H1 (cell line): ENCODE measurements at regions not wholly inside any gene's neighbourhood (a gene's known extent, or its start where the extent isn't known, plus 50 kb on each side); places are given as distances from the start of the nearest gene placed in this dataset.

Experiments used
- CTCF ChIA-PET: fragments of 300-600 bp; sonication (Branson Sonifier 250); formaldehyde crosslinking; loops from one replicate; lab custom pipeline; 2021; ENCODE audit not compliant: partially characterized antibody; lab: Charles Lee
- POLR2A ChIA-PET: fragments of 300-600 bp; sonication (Branson Sonifier 250); formaldehyde crosslinking; loops from one replicate; lab custom pipeline; 2021; ENCODE audit warnings: inconsistent platforms; ENCODE audit not compliant: partially characterized antibody; lab: Charles Lee
- DNase-seq, 2 experiments: peaks; one replicate each; pipeline versions ENCODE4 v3.0.0 to v3.0.0-alpha.2; 2010 to 2022; ENCODE audit warnings: low spot score in 2 of 2, low read depth in 1 of 2, mixed read lengths in 1 of 2
- FAIRE-seq: peaks from 2 replicates; lab custom pipeline; 2011; peaks lifted over from hg19 to GRCh38; lab: Jason Lieb, UNC
- H2AFZ ChIP-seq: 2 replicates; pipeline ENCODE4 v1.8.1; 2012; ENCODE audit warnings: low read length, inconsistent platforms
- H2AK5ac ChIP-seq: 2 replicates; pipeline ENCODE4 v1.6.1; 2013; ENCODE audit warnings: low read depth, low read length
- H2BK120ac ChIP-seq: replicated peaks from 2 replicates; pipeline ENCODE3; 2013; ENCODE audit warnings: low read depth, low read length, inconsistent platforms
- H2BK12ac ChIP-seq: 2 replicates; pipeline ENCODE4 v1.6.1; 2013; ENCODE audit warnings: low read depth, low read length
- H2BK15ac ChIP-seq: 2 replicates; pipeline ENCODE4 v1.6.1; 2013; ENCODE audit warnings: low read length
- H2BK20ac ChIP-seq: 2 replicates; pipeline ENCODE4 v1.6.1; 2013; ENCODE audit warnings: low read length
- H2BK5ac ChIP-seq: 2 replicates; pipeline ENCODE4 v1.6.1; 2013; ENCODE audit warnings: low read depth, low read length
- H3K14ac ChIP-seq: 2 replicates; pipeline ENCODE4 v1.6.1; 2013; ENCODE audit warnings: inconsistent platforms; ENCODE audit not compliant: insufficient read length
- H3K18ac ChIP-seq: 2 replicates; pipeline ENCODE4 v1.6.1; 2013; ENCODE audit warnings: low read length; ENCODE audit errors: extremely low read depth
- H3K23ac ChIP-seq: 2 replicates; pipeline ENCODE4 v1.6.1; 2013; ENCODE audit warnings: inconsistent platforms; ENCODE audit not compliant: insufficient read length
- H3K23me2 ChIP-seq: 2 replicates; pipeline ENCODE4 v1.6.1; 2013; ENCODE audit warnings: low read depth, low read length
- H3K27ac ChIP-seq: 2 replicates; pipeline ENCODE4 v1.6.1; 2011; ENCODE audit warnings: low read depth, low read length, inconsistent platforms
- H3K27me3 ChIP-seq, 4 experiments: replicated peaks in 1 of 4; 1 replicate in 1 of 4; 2 replicates in 3 of 4; pipeline versions ENCODE4 v1.6.1 to v1.8.1; 2011 to 2013; ENCODE audit warnings: low read length in 3 of 4, mild to moderate bottlenecking in 3 of 4, inconsistent platforms in 2 of 4, mixed read lengths in 2 of 4, moderate library complexity in 1 of 4; ENCODE audit not compliant: control insufficient read depth in 3 of 4, insufficient read depth in 3 of 4; ENCODE audit errors: extremely low read depth in 1 of 4
- H3K36me3 ChIP-seq, 4 experiments: 2 replicates each; pipeline versions ENCODE4 v1.6.1 to v1.8.1; 2011 to 2013; ENCODE audit warnings: mild to moderate bottlenecking in 4 of 4, low read length in 3 of 4, moderate library complexity in 2 of 4, control low read depth in 1 of 4, inconsistent platforms in 1 of 4; ENCODE audit not compliant: insufficient read depth in 4 of 4, control insufficient read depth in 2 of 4
- H3K4ac ChIP-seq: replicated peaks from 2 replicates; pipeline ENCODE3; 2013; ENCODE audit warnings: low read length, low read depth, mixed read lengths, inconsistent platforms; ENCODE audit not compliant: insufficient read length
- H3K4me1 ChIP-seq, 4 experiments: replicated peaks in 1 of 4; 1 replicate in 1 of 4; 2 replicates in 3 of 4; pipeline versions ENCODE4 v1.6.1 to v1.8.1; 2011 to 2013; ENCODE audit warnings: low read length in 3 of 4, inconsistent platforms in 2 of 4, mixed read lengths in 1 of 4; ENCODE audit not compliant: insufficient read depth in 4 of 4, control insufficient read depth in 3 of 4
- H3K4me2 ChIP-seq, 2 experiments: 2 replicates each; pipeline versions ENCODE4 v1.6.1 to v1.8.1; 2011 to 2013; ENCODE audit warnings: low read depth in 2 of 2, low read length in 2 of 2, control low read depth in 1 of 2, inconsistent platforms in 1 of 2, mild to moderate bottlenecking in 1 of 2; ENCODE audit not compliant: insufficient read depth in 1 of 2
- H3K4me3 ChIP-seq, 4 experiments: fragments of 200-600, 300-600 bp in 1 of 4; sonication (generic), shearing (Covaris generic), sonication (Bioruptor Twin) in 1 of 4; 2 replicates each; pipeline versions ENCODE4 v1.5.1 to v1.8.1; 2011 to 2016; ENCODE audit warnings: low read length in 4 of 4, low read depth in 3 of 4, control low read depth in 2 of 4, inconsistent platforms in 2 of 4, mild to moderate bottlenecking in 2 of 4, mixed read lengths in 1 of 4, moderate library complexity in 1 of 4; ENCODE audit not compliant: insufficient read depth in 2 of 4; ENCODE audit errors: extremely low read depth in 1 of 4
- H3K56ac ChIP-seq: replicated peaks from 2 replicates; pipeline ENCODE3; 2013; ENCODE audit warnings: low read depth, mild to moderate bottlenecking, mixed read lengths, low read length, inconsistent platforms; ENCODE audit not compliant: insufficient read length
- H3K79me1 ChIP-seq: 2 replicates; pipeline ENCODE4 v1.6.1; 2013; ENCODE audit warnings: low read depth, low read length, control low read depth
- H3K79me2 ChIP-seq, 2 experiments: 2 replicates each; pipeline versions ENCODE4 v1.6.1 to v1.8.1; 2012 to 2013; ENCODE audit warnings: low read length in 2 of 2, mild to moderate bottlenecking in 2 of 2, inconsistent platforms in 1 of 2; ENCODE audit not compliant: insufficient read depth in 2 of 2, control insufficient read depth in 1 of 2
- H3K9ac ChIP-seq, 4 experiments: replicated peaks in 1 of 4; 1 replicate in 1 of 4; 2 replicates in 3 of 4; pipeline versions ENCODE4 v1.6.1 to v1.8.1; 2011 to 2013; ENCODE audit warnings: low read depth in 3 of 4, low read length in 3 of 4, control low read depth in 2 of 4, mild to moderate bottlenecking in 2 of 4, moderate library complexity in 2 of 4, inconsistent platforms in 1 of 4; ENCODE audit errors: extremely low read depth in 1 of 4
- H3K9me3 ChIP-seq, 2 experiments: 2 replicates each; pipeline versions ENCODE4 v1.6.1 to v1.8.1; 2012 to 2013; ENCODE audit warnings: mild to moderate bottlenecking in 2 of 2, moderate library complexity in 2 of 2, control low read depth in 1 of 2, inconsistent platforms in 1 of 2, low read depth in 1 of 2, low read length in 1 of 2, mixed read lengths in 1 of 2; ENCODE audit not compliant: insufficient read depth in 2 of 2
- H4K20me1 ChIP-seq, 2 experiments: replicated peaks in 1 of 2; 2 replicates each; pipeline versions ENCODE3 to v1.8.1; 2011 to 2013; ENCODE audit warnings: inconsistent platforms in 2 of 2, low read length in 2 of 2, mild to moderate bottlenecking in 1 of 2; ENCODE audit not compliant: insufficient read depth in 2 of 2, control insufficient read depth in 1 of 2
- H4K5ac ChIP-seq: 2 replicates; pipeline ENCODE4 v1.6.1; 2013; ENCODE audit warnings: low read length, low read depth, mixed read lengths, inconsistent platforms; ENCODE audit not compliant: insufficient read length
- H4K8ac ChIP-seq: 2 replicates; pipeline ENCODE4 v1.8.0; 2013; ENCODE audit warnings: mild to moderate bottlenecking, moderate library complexity, low read length, inconsistent platforms; ENCODE audit not compliant: insufficient read depth; ENCODE audit errors: extremely low read depth
- H4K91ac ChIP-seq: replicated peaks from 2 replicates; pipeline ENCODE3; 2013; ENCODE audit warnings: low read length, mixed read lengths, inconsistent platforms; ENCODE audit not compliant: insufficient read length
- CBX5 ChIP-seq: fragments of 300-800, 300-1000 bp; sonication (generic); IDR thresholded peaks from 2 replicates; pipeline ENCODE4 v1.7.1; 2016; ENCODE audit warnings: antibody characterized with exemption, low read length, low read depth
- CTCF ChIP-seq, 3 experiments: IDR thresholded peaks; 1 replicate in 2 of 3; 2 replicates in 1 of 3; pipeline versions ENCODE4 v1.5.1 to v1.6.1; 2011; ENCODE audit warnings: low read length in 3 of 3, mild to moderate bottlenecking in 3 of 3, inconsistent platforms in 2 of 3, low read depth in 1 of 3, moderate library complexity in 1 of 3; ENCODE audit not compliant: insufficient read depth in 1 of 3; ENCODE audit errors: control extremely low read depth in 1 of 3
- HDAC6 ChIP-seq: IDR thresholded peaks from one replicate; pipeline ENCODE4 v1.7.1; 2012; ENCODE audit warnings: low read depth, mild to moderate bottlenecking, inconsistent platforms, low read length, moderate library complexity
- JUN ChIP-seq: IDR thresholded peaks from 2 replicates; pipeline ENCODE4 v1.6.1; 2011; ENCODE audit warnings: low read depth, mild to moderate bottlenecking, improper control_type of control experiment, low read length
- KDM4A ChIP-seq: IDR thresholded peaks from one replicate; pipeline ENCODE4 v1.7.1; 2012; ENCODE audit warnings: low read depth, mild to moderate bottlenecking, moderate library complexity, low read length, inconsistent platforms; ENCODE audit not compliant: severe bottlenecking
- KDM5A ChIP-seq: fragments of 200-600 bp; IDR thresholded peaks from 2 replicates; pipeline ENCODE4 v1.7.1; 2012; ENCODE audit warnings: mild to moderate bottlenecking, low read length, inconsistent platforms, mixed read lengths
- PHF8 ChIP-seq: fragments of 200-600 bp; sonication (generic); conservative IDR thresholded peaks from 2 replicates; pipeline ENCODE4 v1.7.1; 2012; ENCODE audit warnings: low read depth, mild to moderate bottlenecking, inconsistent platforms, low read length, moderate library complexity
- SIN3A ChIP-seq, 2 experiments: IDR thresholded peaks in 1 of 2; conservative IDR thresholded peaks in 1 of 2; 2 replicates each; pipeline ENCODE4 v1.6.1; 2011 to 2012; ENCODE audit warnings: low read length in 2 of 2, improper control_type of control experiment in 1 of 2, low read depth in 1 of 2, mild to moderate bottlenecking in 1 of 2
- SUZ12 ChIP-seq: fragments of 200-600 bp; sonication (generic); IDR thresholded peaks from 2 replicates; pipeline ENCODE4 v1.6.1; 2012; ENCODE audit warnings: mild to moderate bottlenecking, inconsistent platforms, low read length, moderate library complexity, mixed read lengths
- TCF12 ChIP-seq: IDR thresholded peaks from 2 replicates; pipeline ENCODE4 v1.6.1; 2011; ENCODE audit warnings: low read depth, mild to moderate bottlenecking, low read length
- WGBS, 2 experiments: shearing (Covaris generic) in 1 of 2; methylation state at CpG; one replicate each; pipeline versions ENCODE4 v1.1.6 to v1.1.7; 2013 to 2015; ENCODE audit warnings: low lambda C conversion rate in 2 of 2, mixed read lengths in 2 of 2, inconsistent platforms in 1 of 2, low coverage in 1 of 2, missing lambda C conversion rate in 1 of 2; ENCODE audit not compliant: insufficient replicate concordance in 2 of 2, insufficient coverage in 1 of 2, insufficient read length in 1 of 2; ENCODE audit errors: extremely low coverage in 1 of 2, missing lambda C conversion rate in 1 of 2; 5-methylcytosine and 5-hydroxymethylcytosine counted together

- no peak overlapping the region for H2BK5ac ChIP-seq
- no peak overlapping the region for H3K4ac ChIP-seq
- ChIA-PET CTCF (interaction anchor here (0.9 to 1.7 kb wide), 3 partner anchors 17 to 82 kb away, joined by 3 to 5 read pairs (median 3); no protein-coding TSS in a partner anchor), POLR2A (no interaction called here)
- no peaks in the 10 kb centered on the region for H3K79me2 ChIP-seq
- no peaks in the 10 kb centered on the region for H3K27me3 ChIP-seq
- no peak overlapping the region for H3K27ac ChIP-seq
- H3K9ac ChIP-seq = peak overlapping the region in 1 of 4 experiments; percentile 34; a peak in 1 of 7 replicates
- no peaks in the 10 kb centered on the region; a peak in 1 of 4 replicates for H3K9me3 ChIP-seq
- H4K91ac ChIP-seq = no peak overlapping the region
- H2AFZ ChIP-seq = no peak overlapping the region
- H3K14ac ChIP-seq = no peak overlapping the region
- H3K23me2 ChIP-seq = no peaks in the 10 kb centered on the region
- H2BK20ac ChIP-seq = no peak overlapping the region
- DNase-seq (no peak), FAIRE-seq (no peak)
- no peak overlapping the region for H4K8ac ChIP-seq
- H3K56ac ChIP-seq = no peak overlapping the region
- H4K20me1 ChIP-seq = no peaks in the 10 kb centered on the region
- WGBS, 2 experiments = 77% methylated on average over 3 of the region's 3 CpGs; no CpG with 5 or more reads in 1 of the 2 experiments
- no peak overlapping the region for H3K18ac ChIP-seq
- no peak overlapping the region for H2BK15ac ChIP-seq
- H2AK5ac ChIP-seq = no peak overlapping the region
- no peak overlapping the region for H4K5ac ChIP-seq
- no peak overlapping the region for H2BK120ac ChIP-seq
- H3K4me2 ChIP-seq = no peak overlapping the region; a peak in 1 of 4 replicates
- no peak overlapping the region for H3K4me3 ChIP-seq
- H2BK12ac ChIP-seq = no peak overlapping the region
- no peak overlapping the region for H3K23ac ChIP-seq
- H3K4me1 ChIP-seq = peaks cover 0 to 4% (median 0%) of the 10 kb centered on the region in 4 experiments; a peak in 2 of 7 replicates
- H3K36me3 ChIP-seq = no peaks in the 10 kb centered on the region
- no peaks in the 10 kb centered on the region for H3K79me1 ChIP-seq
- TF ChIP-seq JUN = no peak
- TF ChIP-seq HDAC6 = no peak
- TF ChIP-seq CBX5 = no peak
- no peak for TF ChIP-seq KDM5A
- TF ChIP-seq SIN3A (conservative IDR thresholded peaks at IDR 0.05 in 1 of 2, IDR thresholded peaks at IDR 0.05 in 1 of 2; ENCODE audit: low read depth in 1 of 2, low read length in 2 of 2) = no peak
- no peak for TF ChIP-seq SUZ12
- no peak for TF ChIP-seq PHF8
- TF ChIP-seq KDM4A = no peak
- TF ChIP-seq TCF12 = no peak
- no peak for TF ChIP-seq CTCF (IDR thresholded peaks at IDR 0.05; ENCODE audit: control extremely low read depth in 1 of 3, insufficient read depth in 1 of 3, low read depth in 1 of 3, low read length in 3 of 3)
Measured at GRCh38 chr10:85531706-85532105, 834.9 kb downstream of the GRID1 start.
